ENCODE measurements at regions not wholly inside any gene's neighbourhood (a gene's known extent, or its start where the extent isn't known, plus 50 kb on each side); places are given as distances from the start of the nearest gene placed in this dataset.

DNA sequence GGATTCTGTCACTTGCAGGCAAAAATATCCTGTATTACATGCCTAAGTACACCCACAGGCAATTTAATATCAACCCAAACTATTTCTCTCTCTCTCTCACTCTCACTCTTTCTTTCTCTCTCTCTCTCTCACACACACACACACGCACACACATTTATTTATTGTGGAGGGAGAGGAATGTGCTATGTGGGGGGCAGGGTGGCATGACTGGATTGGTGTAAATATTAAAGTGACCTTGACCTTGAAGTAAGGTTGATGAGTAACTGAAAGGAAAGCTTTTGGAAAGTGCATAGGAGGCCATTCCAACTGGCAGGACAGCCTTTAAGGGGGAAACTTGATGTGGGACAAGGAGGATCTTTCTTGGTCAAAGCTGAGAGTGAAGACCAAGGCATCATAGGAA lies 589.7 kb upstream of the KIRREL3 start:
- Histone ChIP-seq H3K27me3 (ENCODE audit: control insufficient read depth in 2 of 2, insufficient read depth in 2 of 2, low read length in 2 of 2) (no peaks in the 10 kb centered on the region), H3K4me3 (replicated peaks in 1 of 3; ENCODE audit: insufficient read depth in 1 of 3, low read depth in 1 of 3, low read length in 3 of 3) (no peak overlapping the region), H3K36me3 (ENCODE audit: control insufficient read depth in 2 of 2, extremely low read depth in 1 of 2, insufficient read depth in 2 of 2, low read length in 2 of 2) (no peaks in the 10 kb centered on the region), H3K9me1 (replicated peaks; ENCODE audit: control insufficient read depth, extremely low read depth, insufficient read depth, low read length) (no peaks in the 10 kb centered on the region), H3K79me2 (ENCODE audit: control insufficient read depth, insufficient read depth, low read length) (no peaks in the 10 kb centered on the region), H2AFZ (ENCODE audit: low read depth, low read length) (no peak overlapping the region), H3K4me2 (ENCODE audit: insufficient read depth, low read length) (no peak overlapping the region), H3K9ac (replicated peaks; ENCODE audit: extremely low read depth, insufficient read depth, low read length) (no peak overlapping the region), H4K20me1 (replicated peaks; ENCODE audit: control insufficient read depth, extremely low read depth, insufficient read depth, low read length) (no peaks in the 10 kb centered on the region), H3K9me3 (replicated peaks; ENCODE audit: control insufficient read depth, insufficient read depth, low read length) (no peaks in the 10 kb centered on the region), H3K27ac (ENCODE audit: insufficient read depth, low read depth, low read length) (no peak overlapping the region), H3K4me1 (ENCODE audit: control insufficient read depth, extremely low read depth, insufficient read depth, low read length) (no peaks in the 10 kb centered on the region)
- ChIA-PET POLR2A (no interaction called here), CTCF (no interaction called here)
- dilution Hi-C loops (cut with MboI; ENCODE audit: extremely low pct_ligation_motif_present, low sequenced_read_pairs), result no loop called here
- no peak for FAIRE-seq
- DNase-seq (ENCODE audit: low read depth, low spot score), result no peak
- no peak for TF ChIP-seq GATA2 (IDR thresholded peaks at IDR 0.05; ENCODE audit: insufficient read depth, insufficient read length, low read depth, low read length)
- no TSS peak for BruUV-seq (replicated peaks)
- intact Hi-C loops (cut with micrococcal nuclease), result no loop called here

GRCh38 chr11:127588431-127588830 lies 587.9 kb upstream of the KIRREL3 start:
- H3K4me3 ChIP-seq (replicated peaks in 1 of 3; ENCODE audit: insufficient read depth in 1 of 3, low read depth in 1 of 3, low read length in 3 of 3), result no peak overlapping the region
- dilution Hi-C loops (cut with MboI; ENCODE audit: extremely low pct_ligation_motif_present, low sequenced_read_pairs) (no loop called here), intact Hi-C loops (cut with micrococcal nuclease) (no loop called here)
- H4K20me1 ChIP-seq (replicated peaks; ENCODE audit: control insufficient read depth, extremely low read depth, insufficient read depth, low read length), result no peaks in the 10 kb centered on the region
- no peak overlapping the region for H3K4me2 ChIP-seq (ENCODE audit: insufficient read depth, low read length)
- POLR2A ChIA-PET, result no interaction called here
- H3K9me1 ChIP-seq (replicated peaks; ENCODE audit: control insufficient read depth, extremely low read depth, insufficient read depth, low read length), result no peaks in the 10 kb centered on the region
- no peaks in the 10 kb centered on the region for H3K9me3 ChIP-seq (replicated peaks; ENCODE audit: control insufficient read depth, insufficient read depth, low read length)
- BruUV-seq (replicated peaks), result no TSS peak
- TF ChIP-seq, protein P1, sequence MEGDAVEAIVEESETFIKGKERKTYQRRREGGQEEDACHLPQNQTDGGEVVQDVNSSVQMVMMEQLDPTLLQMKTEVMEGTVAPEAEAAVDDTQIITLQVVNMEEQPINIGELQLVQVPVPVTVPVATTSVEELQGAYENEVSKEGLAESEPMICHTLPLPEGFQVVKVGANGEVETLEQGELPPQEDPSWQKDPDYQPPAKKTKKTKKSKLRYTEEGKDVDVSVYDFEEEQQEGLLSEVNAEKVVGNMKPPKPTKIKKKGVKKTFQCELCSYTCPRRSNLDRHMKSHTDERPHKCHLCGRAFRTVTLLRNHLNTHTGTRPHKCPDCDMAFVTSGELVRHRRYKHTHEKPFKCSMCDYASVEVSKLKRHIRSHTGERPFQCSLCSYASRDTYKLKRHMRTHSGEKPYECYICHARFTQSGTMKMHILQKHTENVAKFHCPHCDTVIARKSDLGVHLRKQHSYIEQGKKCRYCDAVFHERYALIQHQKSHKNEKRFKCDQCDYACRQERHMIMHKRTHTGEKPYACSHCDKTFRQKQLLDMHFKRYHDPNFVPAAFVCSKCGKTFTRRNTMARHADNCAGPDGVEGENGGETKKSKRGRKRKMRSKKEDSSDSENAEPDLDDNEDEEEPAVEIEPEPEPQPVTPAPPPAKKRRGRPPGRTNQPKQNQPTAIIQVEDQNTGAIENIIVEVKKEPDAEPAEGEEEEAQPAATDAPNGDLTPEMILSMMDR (IDR thresholded peaks at IDR 0.05; ENCODE audit: extremely low read depth in 1 of 2, insufficient read depth in 1 of 2, low read depth in 1 of 2, low read length in 2 of 2), result no peak
- TF ChIP-seq MAX (IDR thresholded peaks at IDR 0.05; ENCODE audit: insufficient read depth, insufficient read length), result no peak
- no peak for TF ChIP-seq POLR2AphosphoS5 (IDR thresholded peaks at IDR 0.05; ENCODE audit: insufficient read depth, low read depth, low read length)
- TF ChIP-seq JUN (IDR thresholded peaks at IDR 0.05; ENCODE audit: borderline replicate concordance, insufficient read depth, insufficient read length, low read depth), result no peak
- TF ChIP-seq POLR2A (IDR thresholded peaks at IDR 0.05; ENCODE audit: low read depth, low read length), result no peak
- no peak for TF ChIP-seq GATA2 (IDR thresholded peaks at IDR 0.05; ENCODE audit: insufficient read depth, insufficient read length, low read depth, low read length)
- TF ChIP-seq FOS (IDR thresholded peaks at IDR 0.05; ENCODE audit: borderline replicate concordance, insufficient read depth, low read length), result no peak
- no peak for TF ChIP-seq MYC (IDR thresholded peaks at IDR 0.05; ENCODE audit: low read depth, low read length)
- TF ChIP-seq EZH2 (IDR thresholded peaks at IDR 0.05; ENCODE audit: borderline replicate concordance, low read depth, low read length, severe bottlenecking), result no peak
- CTCF ChIA-PET, result no interaction called here
- no peak overlapping the region for H3K9ac ChIP-seq (replicated peaks; ENCODE audit: extremely low read depth, insufficient read depth, low read length)
- DNase-seq (ENCODE audit: low read depth, low spot score) (no peak), FAIRE-seq (no peak)
- H3K27me3 ChIP-seq (ENCODE audit: control insufficient read depth in 2 of 2, insufficient read depth in 2 of 2, low read length in 2 of 2), result no peaks in the 10 kb centered on the region
- no peaks in the 10 kb centered on the region for H3K79me2 ChIP-seq (ENCODE audit: control insufficient read depth, insufficient read depth, low read length)
- H3K4me1 ChIP-seq (ENCODE audit: control insufficient read depth, extremely low read depth, insufficient read depth, low read length), result no peaks in the 10 kb centered on the region
- H3K27ac ChIP-seq (ENCODE audit: insufficient read depth, low read depth, low read length), result no peak overlapping the region
- no peaks in the 10 kb centered on the region for H3K36me3 ChIP-seq (ENCODE audit: control insufficient read depth in 2 of 2, extremely low read depth in 1 of 2, insufficient read depth in 2 of 2, low read length in 2 of 2)
- H2AFZ ChIP-seq (ENCODE audit: low read depth, low read length), result no peak overlapping the region

All from endothelial cell of umbilical vein (primary cell).